ENCODE measurements at regions not wholly inside any gene's neighbourhood (a gene's known extent, or its start where the extent isn't known, plus 50 kb on each side); places are given as distances from the start of the nearest gene placed in this dataset.

- TF ChIP-seq, protein P1, sequence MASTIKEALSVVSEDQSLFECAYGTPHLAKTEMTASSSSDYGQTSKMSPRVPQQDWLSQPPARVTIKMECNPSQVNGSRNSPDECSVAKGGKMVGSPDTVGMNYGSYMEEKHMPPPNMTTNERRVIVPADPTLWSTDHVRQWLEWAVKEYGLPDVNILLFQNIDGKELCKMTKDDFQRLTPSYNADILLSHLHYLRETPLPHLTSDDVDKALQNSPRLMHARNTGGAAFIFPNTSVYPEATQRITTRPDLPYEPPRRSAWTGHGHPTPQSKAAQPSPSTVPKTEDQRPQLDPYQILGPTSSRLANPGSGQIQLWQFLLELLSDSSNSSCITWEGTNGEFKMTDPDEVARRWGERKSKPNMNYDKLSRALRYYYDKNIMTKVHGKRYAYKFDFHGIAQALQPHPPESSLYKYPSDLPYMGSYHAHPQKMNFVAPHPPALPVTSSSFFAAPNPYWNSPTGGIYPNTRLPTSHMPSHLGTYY (CRISPR knock-in tag; IDR thresholded peaks at IDR 0.05), result no peak
- TF ChIP-seq, protein P2, sequence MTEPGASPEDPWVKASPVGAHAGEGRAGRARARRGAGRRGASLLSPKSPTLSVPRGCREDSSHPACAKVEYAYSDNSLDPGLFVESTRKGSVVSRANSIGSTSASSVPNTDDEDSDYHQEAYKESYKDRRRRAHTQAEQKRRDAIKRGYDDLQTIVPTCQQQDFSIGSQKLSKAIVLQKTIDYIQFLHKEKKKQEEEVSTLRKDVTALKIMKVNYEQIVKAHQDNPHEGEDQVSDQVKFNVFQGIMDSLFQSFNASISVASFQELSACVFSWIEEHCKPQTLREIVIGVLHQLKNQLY (CRISPR knock-in tag; IDR thresholded peaks at IDR 0.05), result no peak
- TF ChIP-seq JUN (CRISPR knock-in tag; IDR thresholded peaks at IDR 0.05), result no peak
- TF ChIP-seq MYBL2 (CRISPR knock-in tag; IDR thresholded peaks at IDR 0.05), result no peak
- TF ChIP-seq GABPB1 (CRISPR knock-in tag; IDR thresholded peaks at IDR 0.05), result no peak
- no peak for TF ChIP-seq ETV6 (CRISPR knock-in tag; IDR thresholded peaks at IDR 0.05)
- no peak for TF ChIP-seq NR1H2 (CRISPR knock-in tag; IDR thresholded peaks at IDR 0.05)
Measured at GRCh38 chrX:144715337-144715736, 532.0 kb upstream of the SPANXN1 start (continued).

- Mint-ChIP-seq H3K27ac (no peak overlapping the region), H3K4me3 (no peak overlapping the region), H3K4me1 (no peaks in the 10 kb centered on the region), H3K27me3 (ENCODE audit: low read depth) (no peaks in the 10 kb centered on the region), H3K9me3 (peaks cover 21% of the 10 kb centered on the region), H3K36me3 (peaks cover 18% of the 10 kb centered on the region)
- DNase-seq (ENCODE audit: low spot score) (no peak), ATAC-seq (no peak)
- ChIA-PET CTCF (no interaction called here), POLR2A (no interaction called here)
- TF ChIP-seq, protein P3, sequence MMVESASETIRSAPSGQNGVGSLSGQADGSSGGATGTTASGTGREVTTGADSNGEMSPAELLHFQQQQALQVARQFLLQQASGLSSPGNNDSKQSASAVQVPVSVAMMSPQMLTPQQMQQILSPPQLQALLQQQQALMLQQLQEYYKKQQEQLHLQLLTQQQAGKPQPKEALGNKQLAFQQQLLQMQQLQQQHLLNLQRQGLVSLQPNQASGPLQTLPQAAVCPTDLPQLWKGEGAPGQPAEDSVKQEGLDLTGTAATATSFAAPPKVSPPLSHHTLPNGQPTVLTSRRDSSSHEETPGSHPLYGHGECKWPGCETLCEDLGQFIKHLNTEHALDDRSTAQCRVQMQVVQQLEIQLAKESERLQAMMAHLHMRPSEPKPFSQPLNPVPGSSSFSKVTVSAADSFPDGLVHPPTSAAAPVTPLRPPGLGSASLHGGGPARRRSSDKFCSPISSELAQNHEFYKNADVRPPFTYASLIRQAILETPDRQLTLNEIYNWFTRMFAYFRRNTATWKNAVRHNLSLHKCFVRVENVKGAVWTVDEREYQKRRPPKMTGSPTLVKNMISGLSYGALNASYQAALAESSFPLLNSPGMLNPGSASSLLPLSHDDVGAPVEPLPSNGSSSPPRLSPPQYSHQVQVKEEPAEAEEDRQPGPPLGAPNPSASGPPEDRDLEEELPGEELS (CRISPR knock-in tag; IDR thresholded peaks at IDR 0.05), result no peak
- TF ChIP-seq NFATC4 (CRISPR knock-in tag; IDR thresholded peaks at IDR 0.05), result no peak
- TF ChIP-seq OVOL2 (CRISPR knock-in tag; IDR thresholded peaks at IDR 0.05; ENCODE audit: borderline replicate concordance), result no peak
- TF ChIP-seq FOXP1 (CRISPR knock-in tag; IDR thresholded peaks at IDR 0.05; ENCODE audit: borderline replicate concordance), result no peak
Measured at GRCh38 chrX:144716187-144716586, 531.1 kb upstream of the SPANXN1 start.

GRCh38 chrX:144717682-144718081 is 529.6 kb upstream of the SPANXN1 start:
- Mint-ChIP-seq H3K36me3 (peaks cover 14% of the 10 kb centered on the region), H3K4me1 (no peaks in the 10 kb centered on the region), H3K27ac (no peak overlapping the region), H3K9me3 (peaks cover 21% of the 10 kb centered on the region), H3K27me3 (ENCODE audit: low read depth) (no peaks in the 10 kb centered on the region), H3K4me3 (no peak overlapping the region)
- CTCF ChIA-PET, result no interaction called here
- no peak for ATAC-seq
- POLR2A ChIA-PET, result no interaction called here
- no peak for TF ChIP-seq ETV6 (CRISPR knock-in tag; IDR thresholded peaks at IDR 0.05)
- no peak for DNase-seq (ENCODE audit: low spot score)

GRCh38 chrX:144722307-144722706 is 525.0 kb upstream of the SPANXN1 start:
- TF ChIP-seq, protein P4, sequence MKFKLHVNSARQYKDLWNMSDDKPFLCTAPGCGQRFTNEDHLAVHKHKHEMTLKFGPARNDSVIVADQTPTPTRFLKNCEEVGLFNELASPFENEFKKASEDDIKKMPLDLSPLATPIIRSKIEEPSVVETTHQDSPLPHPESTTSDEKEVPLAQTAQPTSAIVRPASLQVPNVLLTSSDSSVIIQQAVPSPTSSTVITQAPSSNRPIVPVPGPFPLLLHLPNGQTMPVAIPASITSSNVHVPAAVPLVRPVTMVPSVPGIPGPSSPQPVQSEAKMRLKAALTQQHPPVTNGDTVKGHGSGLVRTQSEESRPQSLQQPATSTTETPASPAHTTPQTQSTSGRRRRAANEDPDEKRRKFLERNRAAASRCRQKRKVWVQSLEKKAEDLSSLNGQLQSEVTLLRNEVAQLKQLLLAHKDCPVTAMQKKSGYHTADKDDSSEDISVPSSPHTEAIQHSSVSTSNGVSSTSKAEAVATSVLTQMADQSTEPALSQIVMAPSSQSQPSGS (CRISPR knock-in tag; IDR thresholded peaks at IDR 0.05; ENCODE audit: borderline replicate concordance, low read depth), result no peak
- TF ChIP-seq CDX4 (CRISPR knock-in tag; IDR thresholded peaks at IDR 0.05; ENCODE audit: borderline replicate concordance) (no peak), NFE2L1 (CRISPR knock-in tag; IDR thresholded peaks at IDR 0.05) (no peak), FOXJ3 (CRISPR knock-in tag; IDR thresholded peaks at IDR 0.05; ENCODE audit: borderline replicate concordance) (no peak), ZNF416 (CRISPR knock-in tag; IDR thresholded peaks at IDR 0.05) (no peak), ATF3 (CRISPR knock-in tag; conservative IDR thresholded peaks at IDR 0.05) (no peak), SOX15 (CRISPR knock-in tag; IDR thresholded peaks at IDR 0.05) (no peak)
- TF ChIP-seq, protein P3 (CRISPR knock-in tag; IDR thresholded peaks at IDR 0.05), result no peak
- DNase-seq (ENCODE audit: low spot score) (no peak), ATAC-seq (no peak)
- no peak overlapping the region for H3K4me3 Mint-ChIP-seq
- peaks cover 37% of the 10 kb centered on the region for H3K9me3 Mint-ChIP-seq
- CTCF ChIA-PET, result no interaction called here
- no peak overlapping the region for H3K27ac Mint-ChIP-seq
- peaks cover 26% of the 10 kb centered on the region for H3K36me3 Mint-ChIP-seq
- no peaks in the 10 kb centered on the region for H3K4me1 Mint-ChIP-seq
- H3K27me3 Mint-ChIP-seq (ENCODE audit: low read depth), result no peaks in the 10 kb centered on the region
- POLR2A ChIA-PET, result no interaction called here

Measured in WTC11 (cell line).